ENCODE measurements at regions not wholly inside any gene's neighbourhood (a gene's known extent, or its start where the extent isn't known, plus 50 kb on each side); places are given as distances from the start of the nearest gene placed in this dataset.
"Not testable (repeated sequence)": the region's sequence is repeated elsewhere in the genome, so short reads cannot be mapped to it uniquely, and the experiment has no call there.

GRCh38 chrX:25762656-25763055 is 375.5 kb upstream of the MAGEB18 start:
- intact Hi-C loops (cut with DNase I; ENCODE audit: low total_unique reads): no loop called here
- Histone ChIP-seq H3K4me3 (no peak overlapping the region), H3K36me3 (no peaks in the 10 kb centered on the region), H3K9me3 (no peaks in the 10 kb centered on the region), H3K27ac (no peak overlapping the region), H3K4me1 (no peaks in the 10 kb centered on the region), H3K27me3 (no peaks in the 10 kb centered on the region)
- 52 to 82% (median 73%) methylated on average over 2 of the region's 2 CpGs for WGBS, 5 donors
- TF ChIP-seq EP300 (IDR thresholded peaks at IDR 0.05): no peak
- no peak for TF ChIP-seq POLR2AphosphoS5 (IDR thresholded peaks at IDR 0.05)
- no peak for TF ChIP-seq POLR2A (IDR thresholded peaks at IDR 0.05)
- no peak for TF ChIP-seq CTCF (IDR thresholded peaks at IDR 0.05)
- no peak for DNase-seq

GRCh38 chrX:25771853-25772252 is 366.3 kb upstream of the MAGEB18 start:
- H3K4me3 ChIP-seq; H3K27me3 ChIP-seq; H3K4me1 ChIP-seq; H3K27ac ChIP-seq; H3K36me3 ChIP-seq; intact Hi-C loops (cut with DNase I; ENCODE audit: low total_unique reads); DNase-seq; H3K9me3 ChIP-seq: not testable (repeated sequence)
- 74 to 91% (median 89%) methylated on average over 6 to 10 of the region's 10 CpGs for WGBS, 5 donors

GRCh38 chrX:25797796-25798195 is 340.3 kb upstream of the MAGEB18 start:
- 78 to 85% (median 82%) methylated on average over 4 to 7 of the region's 7 CpGs for WGBS, 5 donors
- H3K4me1 ChIP-seq; intact Hi-C loops (cut with DNase I; ENCODE audit: low total_unique reads): not testable (repeated sequence)

GRCh38 chrX:25805744-25806143 is 332.4 kb upstream of the MAGEB18 start:
- no peaks in the 10 kb centered on the region for H3K27me3 ChIP-seq
- H3K27ac ChIP-seq: no peak overlapping the region
- H3K4me3 ChIP-seq: no peak overlapping the region
- H3K4me1 ChIP-seq: no peaks in the 10 kb centered on the region
- TF ChIP-seq EP300 (IDR thresholded peaks at IDR 0.05): no peak
- no peak for TF ChIP-seq CTCF (IDR thresholded peaks at IDR 0.05)
- no peak for TF ChIP-seq POLR2AphosphoS5 (IDR thresholded peaks at IDR 0.05)
- no peak for TF ChIP-seq POLR2A (IDR thresholded peaks at IDR 0.05)
- WGBS, 5 donors: 88 to 100% (median 90%) methylated on average over 6 to 22 of the region's 22 CpGs
- intact Hi-C loops (cut with DNase I; ENCODE audit: low total_unique reads): no loop called here
- no peak for DNase-seq
- peaks cover 0 to 6% (median 3%) of the 10 kb centered on the region in 4 donors for H3K9me3 ChIP-seq
- no peaks in the 10 kb centered on the region for H3K36me3 ChIP-seq

More at GRCh38 chrX:25797796-25798195, 340.3 kb upstream of the MAGEB18 start:
- H3K27me3 ChIP-seq, H3K36me3 ChIP-seq, DNase-seq, H3K9me3 ChIP-seq, H3K27ac ChIP-seq, H3K4me3 ChIP-seq: not testable (repeated sequence)

GRCh38 chrX:25807022-25807421 is 331.1 kb upstream of the MAGEB18 start:
- 47 to 100% (median 59%) methylated on average over 1 to 2 of the region's 2 CpGs for WGBS, 5 donors
- Histone ChIP-seq H3K27ac (no peak overlapping the region), H3K9me3 (peaks cover 0 to 6% (median 3%) of the 10 kb centered on the region in 4 donors), H3K36me3 (no peaks in the 10 kb centered on the region), H3K4me1 (no peaks in the 10 kb centered on the region), H3K4me3 (no peak overlapping the region), H3K27me3 (no peaks in the 10 kb centered on the region)
- DNase-seq: no peak
- intact Hi-C loops (cut with DNase I; ENCODE audit: low total_unique reads): no loop called here
- TF ChIP-seq EP300 (IDR thresholded peaks at IDR 0.05) (no peak), POLR2A (IDR thresholded peaks at IDR 0.05) (no peak), CTCF (IDR thresholded peaks at IDR 0.05) (no peak), POLR2AphosphoS5 (IDR thresholded peaks at IDR 0.05) (no peak)

Data from stomach (tissue), 8 donors.